Midbrain (tissue), 1 donor: ENCODE measurements at regions not wholly inside any gene's neighbourhood (a gene's known extent, or its start where the extent isn't known, plus 50 kb on each side); places are given as distances from the start of the nearest gene placed in this dataset.
A peak's percentile ranks its signal among the peaks of the same experiment; 100 is the strongest.

Experiments used
- DNase-seq: peaks from one replicate; lab custom pipeline; 2025; lab: John Stamatoyannopoulos, UW

DNA sequence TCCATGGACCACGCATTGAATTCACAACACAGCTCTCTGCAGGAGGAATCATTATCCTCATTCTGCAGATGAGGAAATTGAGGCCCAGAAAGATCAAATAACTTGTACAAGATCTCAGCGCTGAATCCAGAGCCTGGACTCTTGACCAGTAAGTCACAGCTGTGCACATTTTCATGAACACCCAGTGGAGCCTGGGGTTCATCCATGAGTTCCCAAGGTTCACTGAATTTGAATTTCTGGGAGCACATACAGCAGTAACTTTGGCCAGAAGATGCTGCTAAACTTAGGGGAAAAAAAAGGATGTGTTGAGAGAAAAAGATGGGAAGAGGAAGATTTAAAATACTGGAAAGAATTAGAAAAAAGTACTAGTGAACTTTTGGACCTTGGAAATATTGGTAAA is 218.7 kb upstream of the PPARGC1A start:
- DNase-seq = no peak

DNA sequence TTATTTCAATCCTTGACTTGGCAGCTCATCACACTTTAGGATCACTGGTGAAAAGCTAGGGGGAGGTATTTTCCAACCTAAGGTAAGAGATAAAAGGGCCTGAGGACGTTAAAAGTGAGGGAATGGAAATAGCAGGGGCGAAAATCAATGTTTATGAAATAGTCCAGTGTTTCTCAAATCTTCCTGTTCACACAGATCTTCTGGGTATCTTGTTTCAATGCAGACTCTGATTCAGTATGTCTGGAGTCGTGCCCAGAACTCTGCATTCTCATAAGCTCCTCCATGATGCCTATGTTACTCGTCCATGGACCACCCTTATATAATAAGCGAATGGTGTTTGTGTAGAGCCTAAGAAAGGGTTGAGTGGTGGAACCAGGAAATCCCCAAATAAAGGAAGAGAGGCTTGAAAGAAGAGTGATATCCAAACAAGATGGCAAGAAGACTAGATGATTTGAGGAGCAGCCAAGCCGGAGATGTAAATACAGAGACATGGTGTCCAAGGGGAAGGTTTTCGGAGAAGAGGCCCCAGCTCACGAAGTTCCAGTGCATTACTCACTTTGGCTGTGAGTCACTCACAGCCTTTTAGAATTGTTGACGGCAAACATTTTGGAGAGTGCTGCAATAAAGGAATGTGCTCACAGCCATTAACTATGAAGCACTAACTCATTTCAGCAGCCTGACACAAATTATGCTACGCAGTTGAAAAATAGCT is 215.6 kb upstream of the PPARGC1A start:
- no peak for DNase-seq

DNA sequence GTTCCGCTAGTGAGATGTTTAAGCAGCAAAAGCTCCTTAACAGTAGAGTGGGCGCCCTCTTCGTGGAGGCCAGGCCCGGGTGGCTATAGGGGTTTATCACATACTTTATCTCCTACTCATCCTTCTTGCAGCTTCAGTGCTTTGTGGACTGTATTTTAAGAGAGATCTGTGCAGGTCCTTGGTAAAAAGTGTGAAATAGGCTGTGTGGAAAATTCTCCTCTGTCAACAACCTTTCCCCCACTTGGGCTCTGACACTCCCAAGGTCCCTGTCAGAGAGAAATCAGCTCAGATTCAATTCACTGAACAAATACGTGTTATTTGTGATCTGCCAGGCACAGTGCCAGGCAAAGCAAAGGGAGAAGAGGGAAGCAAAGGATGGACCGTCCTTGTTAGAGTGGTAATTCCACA is 214.3 kb upstream of the PPARGC1A start:
- no peak for DNase-seq

DNA sequence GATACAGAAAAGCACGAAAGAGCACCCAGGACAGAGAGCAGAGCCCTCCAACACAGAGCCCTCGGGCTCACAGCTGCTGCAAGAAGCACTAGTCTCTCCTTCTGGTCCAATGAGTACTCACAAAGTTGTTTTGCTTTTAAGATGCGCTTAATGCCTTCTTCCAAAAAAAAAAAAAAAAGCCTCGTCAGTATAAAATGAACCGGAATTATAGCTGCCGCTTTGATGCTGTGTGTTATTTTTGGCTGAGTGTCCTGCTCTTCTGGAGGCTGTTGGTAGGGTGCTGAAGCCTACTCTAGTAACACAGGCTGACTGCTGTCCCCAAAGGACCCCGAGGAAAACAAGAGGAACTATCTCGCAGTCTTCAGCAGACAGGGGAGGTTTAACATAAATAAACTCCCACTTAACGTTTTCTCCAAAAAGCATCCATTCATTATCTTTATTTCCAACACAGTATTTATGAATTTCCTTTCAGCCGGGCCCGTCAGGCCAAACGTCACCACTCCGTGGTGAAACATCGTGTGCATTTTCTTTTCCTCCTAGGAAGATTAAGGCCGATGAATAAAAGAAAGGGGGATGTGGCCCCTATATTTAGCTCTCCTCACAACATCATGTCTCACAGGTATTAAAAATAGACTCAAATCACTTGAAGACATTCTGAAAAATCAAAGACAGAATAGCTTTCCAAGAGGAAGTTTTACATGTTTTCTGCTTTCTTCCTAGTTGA is 213.7 kb upstream of the PPARGC1A start:
- peak; percentile 24 for DNase-seq

DNA sequence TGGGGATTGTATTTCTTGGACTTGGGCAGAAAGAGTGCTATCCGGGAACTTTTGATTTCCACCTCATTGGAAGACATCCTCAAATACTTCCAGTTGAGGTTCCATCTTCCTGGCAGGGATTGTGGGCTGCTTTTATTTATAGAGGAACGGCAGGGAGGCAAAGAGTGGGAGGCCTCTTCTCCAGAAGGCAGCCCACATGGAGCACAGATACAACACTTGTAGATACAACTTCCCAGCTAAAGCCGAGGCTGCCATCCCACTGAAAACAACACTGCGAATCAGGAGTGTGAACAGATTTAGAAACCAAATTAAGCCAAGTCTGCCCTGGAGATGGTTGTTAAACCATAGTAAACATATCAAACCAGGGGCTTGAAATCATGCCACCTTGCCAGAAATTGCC is 212.8 kb upstream of the PPARGC1A start:
- DNase-seq = no peak

DNA sequence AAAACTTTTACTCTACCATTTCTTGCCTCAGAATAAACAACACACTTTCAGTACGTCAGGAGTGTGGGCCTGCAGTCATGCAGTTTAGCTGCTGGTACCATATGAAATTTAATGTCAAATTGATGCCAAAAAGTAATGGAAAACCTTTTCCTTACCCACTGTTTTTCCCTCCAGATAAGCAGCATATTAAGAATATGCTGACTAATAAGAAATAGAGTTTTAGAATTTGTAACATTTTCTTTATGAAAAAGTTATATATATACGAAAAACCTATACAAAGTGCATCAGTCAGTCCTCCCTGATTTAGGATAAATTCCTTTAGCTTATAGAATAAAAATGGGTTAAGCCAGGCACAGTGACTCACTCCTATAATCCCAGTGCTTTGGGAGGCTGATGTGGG is 206.8 kb upstream of the PPARGC1A start:
- no peak for DNase-seq

GRCh38 chr4:24094726-24095125 is 204.9 kb upstream of the PPARGC1A start:
- no peak for DNase-seq

DNA sequence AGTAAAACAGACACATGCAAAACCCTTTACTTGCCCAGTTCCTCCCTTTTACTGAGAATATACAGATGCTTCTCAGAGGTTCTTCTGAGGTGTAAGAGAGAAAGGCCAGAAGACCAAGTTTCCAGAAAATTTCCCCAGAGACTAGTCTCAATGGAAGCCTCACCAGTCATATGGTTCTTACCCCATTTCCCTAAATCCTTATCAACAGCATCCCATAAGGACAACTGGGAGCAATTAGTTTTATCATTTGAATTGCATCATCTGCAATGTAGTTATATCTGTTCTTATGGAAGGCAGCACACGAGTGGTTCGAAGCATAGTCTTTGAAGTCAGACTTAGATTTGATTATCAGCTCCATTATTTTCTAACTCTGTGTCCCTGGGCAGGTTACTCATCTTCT is 203.6 kb upstream of the PPARGC1A start:
- no peak for DNase-seq

DNA sequence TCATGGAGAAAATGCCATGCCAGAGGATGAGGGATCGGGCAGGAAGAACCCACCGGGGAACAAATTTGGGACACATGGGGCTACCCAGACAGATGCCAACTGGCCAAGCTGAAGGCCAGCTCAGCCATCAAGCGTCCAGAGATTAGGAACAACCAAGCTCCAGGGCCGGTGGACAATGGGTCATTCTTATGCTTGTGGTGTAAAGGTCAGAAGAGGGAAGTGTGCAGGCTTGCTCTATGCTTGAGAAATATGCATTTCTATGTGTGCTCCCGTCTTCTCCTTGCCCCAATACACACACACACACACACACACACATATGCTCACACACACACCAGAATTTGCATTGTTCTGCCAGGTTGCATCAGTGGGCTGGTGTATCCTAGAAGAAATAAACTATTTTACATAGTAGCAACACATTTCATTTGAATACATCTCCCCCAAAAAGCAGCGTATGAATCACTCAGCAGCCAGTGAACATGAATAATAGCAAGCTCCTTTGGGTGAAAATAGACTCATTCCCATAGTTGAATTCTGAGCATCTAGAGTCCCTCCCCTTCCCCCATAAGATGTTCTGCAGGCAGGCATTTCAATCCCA is 201.9 kb upstream of the PPARGC1A start:
- DNase-seq = no peak

GRCh38 chr4:24089851-24090534 is 200.1 kb upstream of the PPARGC1A start:
- DNase-seq = no peak

DNA sequence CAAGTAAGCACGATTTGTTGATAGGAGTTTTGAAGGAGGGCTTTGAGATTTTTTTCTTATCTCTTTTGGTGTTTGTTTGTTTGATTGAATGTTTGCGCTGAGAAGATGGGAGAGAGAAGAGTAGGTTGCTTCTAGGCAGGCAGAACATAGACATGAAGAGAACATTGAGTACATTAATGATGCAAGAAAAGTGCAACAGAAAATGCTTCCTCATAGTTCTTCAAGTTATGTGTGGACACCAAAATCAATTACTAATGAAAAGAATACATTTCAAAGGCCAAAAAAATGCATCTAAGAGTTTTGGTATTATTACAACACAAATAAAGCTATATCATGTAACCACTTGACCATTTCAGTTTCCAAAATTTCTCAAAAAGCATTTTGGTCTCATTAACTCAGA is 191.0 kb upstream of the PPARGC1A start:
- no peak for DNase-seq

DNA sequence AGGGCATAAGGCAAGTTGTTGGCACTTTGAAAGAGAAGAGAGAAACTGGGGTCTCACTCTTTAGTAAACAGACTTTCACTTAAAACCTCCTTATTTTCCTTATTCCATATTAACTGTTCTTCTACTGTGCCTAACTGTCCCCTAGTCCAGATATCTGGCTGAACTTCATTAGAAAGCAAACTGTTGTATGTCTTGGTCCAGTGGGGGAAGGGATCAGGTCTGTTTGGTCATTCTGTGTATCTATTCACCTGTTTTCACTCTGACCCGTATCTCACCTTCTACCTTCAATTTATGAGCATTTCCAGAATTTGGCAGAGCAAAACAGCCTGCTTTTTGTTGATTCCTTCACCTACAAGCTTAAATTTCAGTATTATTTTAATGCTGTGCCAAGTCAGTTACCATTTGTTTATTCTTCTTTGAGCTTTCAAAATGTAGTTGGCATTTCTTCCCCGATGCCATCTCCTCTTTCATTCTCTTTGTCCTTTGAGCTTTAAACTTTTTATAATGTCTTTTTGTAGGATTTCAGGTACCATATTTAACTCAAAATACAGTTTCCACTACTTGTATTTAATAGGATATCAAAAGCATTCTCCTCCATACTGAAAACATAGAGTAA is 188.6 kb upstream of the PPARGC1A start:
- DNase-seq = no peak

DNA sequence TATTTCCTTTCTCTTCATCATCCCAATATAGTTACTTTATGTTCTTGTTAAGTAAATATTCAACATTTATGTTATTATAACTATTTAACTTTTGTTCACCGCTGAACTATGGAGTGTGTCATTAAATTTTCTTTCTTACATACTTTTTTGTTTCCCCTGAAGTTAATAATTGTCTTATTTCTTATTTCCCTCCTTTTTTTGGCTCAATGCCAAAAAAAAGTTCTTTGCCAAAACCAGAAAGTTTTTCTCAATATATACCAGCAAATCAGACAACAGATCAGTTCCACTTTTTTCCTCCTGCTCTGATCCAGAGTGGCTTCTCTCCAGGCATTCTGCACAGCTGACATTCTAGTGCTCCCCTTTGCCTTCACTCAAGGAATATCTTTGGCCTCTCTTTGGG is 187.0 kb upstream of the PPARGC1A start:
- no peak for DNase-seq

GRCh38 chr4:24073948-24074347 is 184.1 kb upstream of the PPARGC1A start:
- DNase-seq = no peak

DNA sequence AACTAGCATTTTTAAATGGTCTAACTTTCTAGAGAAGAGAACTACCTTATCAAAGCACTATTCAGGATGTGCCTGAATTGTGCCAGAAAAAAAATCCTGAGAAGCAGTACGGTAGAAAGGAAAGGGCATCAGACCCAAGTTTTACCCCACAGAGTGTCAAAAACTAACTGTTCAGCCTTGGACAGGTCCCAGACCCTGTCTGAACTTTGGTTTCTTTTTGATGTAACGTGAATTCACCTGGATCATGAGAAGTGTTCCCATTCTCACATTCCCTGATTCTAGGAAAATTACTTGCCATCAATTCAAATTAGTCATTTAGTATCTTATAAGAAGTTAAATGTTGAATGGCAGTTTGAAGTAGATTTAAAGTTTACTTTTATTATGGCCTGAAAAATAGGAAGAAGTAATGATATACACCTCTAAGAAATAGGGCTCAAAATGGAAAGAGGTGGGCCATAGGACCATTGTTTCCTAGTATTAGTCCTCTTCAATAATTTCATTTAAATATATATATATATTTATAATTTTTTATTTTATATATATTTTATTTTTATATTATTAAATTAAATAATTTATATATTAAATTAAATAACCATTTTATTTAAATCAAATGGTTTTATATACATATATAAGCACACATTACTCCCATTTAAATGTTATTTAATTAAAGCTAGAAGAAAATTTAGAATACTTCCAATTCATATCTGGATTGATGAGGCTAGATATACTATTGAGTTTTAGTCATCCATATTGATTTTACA is 181.9 kb upstream of the PPARGC1A start:
- no peak for DNase-seq

GRCh38 chr4:24070117-24070516 is 180.3 kb upstream of the PPARGC1A start:
- no peak for DNase-seq

- no peak for DNase-seq
These were observed 177.7 kb upstream of the PPARGC1A start for GRCh38 chr4:24067367-24068193.

GRCh38 chr4:24065974-24066373 is 176.1 kb upstream of the PPARGC1A start:
- DNase-seq = no peak

DNA sequence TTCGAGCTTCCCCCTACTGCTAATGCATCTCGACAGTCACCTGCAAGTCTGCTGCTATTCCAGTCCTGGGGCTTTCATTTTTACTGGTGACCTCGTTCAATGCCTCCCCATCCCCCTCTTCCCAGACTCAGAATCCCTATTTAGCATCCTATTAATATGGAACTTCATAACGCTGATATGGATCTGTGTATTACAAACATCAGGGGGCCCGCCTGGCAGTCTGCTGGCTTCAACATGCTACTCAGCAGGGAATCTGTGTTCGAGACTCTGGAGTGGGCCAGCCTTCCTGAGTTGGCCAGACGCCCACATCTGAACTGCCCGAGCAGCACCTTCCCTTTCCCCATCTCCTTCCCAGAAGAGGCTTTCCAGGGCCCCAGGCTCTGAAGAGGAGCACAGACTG is 173.9 kb upstream of the PPARGC1A start:
- DNase-seq = no peak

- DNase-seq = no peak
These were observed 171.1 kb upstream of the PPARGC1A start for GRCh38 chr4:24060932-24061331.

DNA sequence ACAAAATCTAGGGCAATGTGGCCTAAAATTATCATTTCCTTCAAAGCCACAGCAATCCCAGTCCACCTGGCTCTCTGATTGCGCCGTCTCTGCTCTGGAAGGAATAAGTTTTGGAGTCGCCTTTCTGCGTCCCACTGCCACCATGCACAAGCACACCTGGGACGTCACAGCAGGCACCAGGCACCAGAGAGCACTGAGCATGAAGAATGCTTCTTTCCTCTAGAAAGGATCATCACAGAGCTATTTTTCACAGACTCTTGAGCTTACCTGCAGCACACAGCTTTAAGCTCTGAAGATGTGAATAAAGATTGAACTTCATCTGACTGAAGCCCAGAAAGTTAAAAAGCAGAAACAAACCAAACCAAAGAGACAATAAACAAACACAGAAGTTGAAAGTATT is 170.0 kb upstream of the PPARGC1A start:
- DNase-seq = no peak
